Neural cell (in vitro differentiated cells): ENCODE measurements at regions not wholly inside any gene's neighbourhood (a gene's known extent, or its start where the extent isn't known, plus 50 kb on each side); places are given as distances from the start of the nearest gene placed in this dataset.

ENCODE experiments used
- H2AFZ ChIP-seq: fragments of 200-600, 300-800 bp; sonication (generic), shearing (Covaris generic); 2 replicates; pipeline ENCODE4 v1.6.0; 2014; ENCODE audit warnings: low read depth, mild to moderate bottlenecking, antibody characterized with exemption, low read length, moderate library complexity
- H3F3A ChIP-seq: fragments of 200-600 bp; shearing (Covaris generic); 2 replicates; pipeline ENCODE4 v1.6.1; 2016; ENCODE audit warnings: mild to moderate bottlenecking, moderate library complexity, mixed read lengths, antibody characterized with exemption, low read length; ENCODE audit not compliant: insufficient read depth, poor library complexity, severe bottlenecking
- H3K27ac ChIP-seq: fragments of 200-600, 300-800 bp; sonication (generic), shearing (Covaris generic); 2 replicates; pipeline ENCODE4 v1.5.1; 2014; ENCODE audit warnings: mild to moderate bottlenecking, low read length, moderate library complexity
- H3K27me3 ChIP-seq: fragments of 300-800, 200-600 bp; sonication (generic), shearing (Covaris generic); 2 replicates; pipeline ENCODE4 v1.6.0; 2014; ENCODE audit warnings: mild to moderate bottlenecking, low read depth, low read length, moderate library complexity; ENCODE audit not compliant: insufficient read depth
- H3K36me3 ChIP-seq: fragments of 300-800, 200-600 bp; sonication (generic), shearing (Covaris generic); 2 replicates; pipeline ENCODE4 v1.5.1; 2014; ENCODE audit warnings: mild to moderate bottlenecking, antibody characterized with exemption, low read length, moderate library complexity; ENCODE audit not compliant: insufficient read depth
- H3K4me2 ChIP-seq: fragments of 300-800, 200-600 bp; sonication (generic), shearing (Covaris generic); 2 replicates; pipeline ENCODE4 v1.6.0; 2014; ENCODE audit warnings: mild to moderate bottlenecking, low read length
- H3K4me3 ChIP-seq: fragments of 300-800, 200-600 bp; sonication (generic), shearing (Covaris generic); 2 replicates; pipeline ENCODE4 v1.5.1; 2014; ENCODE audit warnings: mild to moderate bottlenecking, low read length, moderate library complexity
- H3K79me2 ChIP-seq: fragments of 200-600 bp; shearing (Covaris generic); replicated peaks from 2 replicates; pipeline ENCODE4 v1.6.0; 2014; ENCODE audit warnings: mild to moderate bottlenecking, low read length, moderate library complexity; ENCODE audit not compliant: insufficient read depth
- H3K9ac ChIP-seq: fragments of 300-800, 200-600 bp; sonication (generic), shearing (Covaris generic); 2 replicates; pipeline ENCODE4 v1.6.1; 2016; ENCODE audit warnings: mild to moderate bottlenecking, low read length, mixed read lengths
- H3K9me2 ChIP-seq: fragments of 200-600 bp; shearing (Covaris generic); 2 replicates; pipeline ENCODE4 v1.6.1; 2016; ENCODE audit warnings: mild to moderate bottlenecking, low read length, mixed read lengths; ENCODE audit not compliant: insufficient read depth
- H3K9me3 ChIP-seq: fragments of 200-600, 300-800 bp; sonication (generic), shearing (Covaris generic); 2 replicates; pipeline ENCODE4 v1.6.1; 2016; ENCODE audit warnings: mild to moderate bottlenecking, mixed run types, low read length, moderate library complexity, mixed read lengths
- H4K20me1 ChIP-seq: fragments of 200-600 bp; shearing (Covaris generic); 2 replicates; pipeline ENCODE4 v1.6.1; 2016; ENCODE audit warnings: mild to moderate bottlenecking, mixed run types; ENCODE audit not compliant: insufficient read depth
- CTCF ChIP-seq: fragments of 450-650 bp; IDR thresholded peaks from 2 replicates; pipeline ENCODE4 v1.5.1; 2014; ENCODE audit warnings: antibody characterized with exemption, mild to moderate bottlenecking, moderate library complexity; ENCODE audit not compliant: poor library complexity, severe bottlenecking
- EP300 ChIP-seq: fragments of 450-650 bp; conservative IDR thresholded peaks from 2 replicates; pipeline ENCODE4 v1.6.1; 2014; ENCODE audit warnings: antibody characterized with exemption, mild to moderate bottlenecking, moderate library complexity; ENCODE audit not compliant: poor library complexity, severe bottlenecking
- EZH2 ChIP-seq: fragments of 200-600, 300-800 bp; shearing (Covaris generic), sonication (generic); IDR thresholded peaks from 2 replicates; pipeline ENCODE4 v1.6.1; 2014; ENCODE audit warnings: antibody characterized with exemption, low read length, borderline replicate concordance, mild to moderate bottlenecking; ENCODE audit not compliant: insufficient read depth, poor library complexity, severe bottlenecking
- MXI1 ChIP-seq: fragments of 450-650 bp; conservative IDR thresholded peaks from 2 replicates; pipeline ENCODE4 v1.6.1; 2014; ENCODE audit warnings: antibody characterized with exemption, mild to moderate bottlenecking; ENCODE audit not compliant: poor library complexity, severe bottlenecking
- POLR2AphosphoS5 ChIP-seq: IDR thresholded peaks from 2 replicates; pipeline ENCODE4 v1.6.1; 2012
- RAD21 ChIP-seq: fragments of 450-650 bp; conservative IDR thresholded peaks from 2 replicates; pipeline ENCODE4 v1.6.1; 2014; ENCODE audit warnings: antibody characterized with exemption, mild to moderate bottlenecking, moderate library complexity
- REST ChIP-seq: IDR thresholded peaks from 2 replicates; pipeline ENCODE4 v1.6.1; 2012; ENCODE audit warnings: borderline replicate concordance
- SMC3 ChIP-seq: fragments of 450-650 bp; conservative IDR thresholded peaks from 2 replicates; pipeline ENCODE4 v1.6.1; 2014; ENCODE audit warnings: antibody characterized with exemption, mild to moderate bottlenecking, moderate library complexity; ENCODE audit not compliant: poor library complexity
- TAF1 ChIP-seq: IDR thresholded peaks from 2 replicates; pipeline ENCODE4 v1.6.1; 2012; ENCODE audit warnings: low read depth

GRCh38 chr1:102120910-102121309 lies 124.2 kb upstream of the OLFM3 start:
- Histone ChIP-seq H3K4me2 (no peak overlapping the region), H3K4me3 (no peak overlapping the region), H3K9ac (no peak overlapping the region), H3K36me3 (no peaks in the 10 kb centered on the region), H2AFZ (no peak overlapping the region), H3K27me3 (no peaks in the 10 kb centered on the region), H4K20me1 (no peaks in the 10 kb centered on the region), H3F3A (no peaks in the 10 kb centered on the region), H3K79me2 (no peaks in the 10 kb centered on the region), H3K9me2 (no peaks in the 10 kb centered on the region), H3K9me3 (no peaks in the 10 kb centered on the region), H3K27ac (no peak overlapping the region)
- TF ChIP-seq CTCF (no peak), REST (no peak), MXI1 (no peak), TAF1 (no peak), SMC3 (no peak), EZH2 (no peak), EP300 (no peak), POLR2AphosphoS5 (no peak), RAD21 (no peak)

DNA sequence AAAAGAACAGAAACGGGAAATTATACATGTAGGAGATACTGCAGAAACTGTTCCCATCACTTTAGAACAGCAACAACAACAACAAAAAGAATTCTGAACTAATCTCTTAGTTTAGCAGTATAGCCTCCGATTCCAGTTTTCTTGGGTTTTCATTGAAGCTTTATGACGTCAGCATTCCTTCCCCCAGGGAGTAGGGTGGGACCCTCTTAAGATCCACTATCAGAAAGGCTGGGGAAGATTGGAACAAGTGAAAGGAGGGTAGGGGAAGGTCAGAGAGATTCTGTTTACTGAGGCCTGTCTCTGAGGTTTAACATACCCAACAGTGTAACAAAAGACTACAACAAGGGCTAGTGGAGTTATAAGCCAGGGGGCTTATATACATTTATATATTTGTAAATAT lies 121.4 kb upstream of the OLFM3 start:
- H4K20me1 ChIP-seq = no peaks in the 10 kb centered on the region
- H3K4me3 ChIP-seq = no peak overlapping the region
- no peak overlapping the region for H3K9ac ChIP-seq
- no peak overlapping the region for H2AFZ ChIP-seq
- H3F3A ChIP-seq = no peaks in the 10 kb centered on the region
- no peaks in the 10 kb centered on the region for H3K36me3 ChIP-seq
- no peak overlapping the region for H3K4me2 ChIP-seq
- TF ChIP-seq CTCF (no peak), SMC3 (no peak), EZH2 (no peak)
- H3K9me3 ChIP-seq = no peaks in the 10 kb centered on the region
- no peaks in the 10 kb centered on the region for H3K27me3 ChIP-seq
- H3K9me2 ChIP-seq = no peaks in the 10 kb centered on the region
- H3K27ac ChIP-seq = no peak overlapping the region
- no peaks in the 10 kb centered on the region for H3K79me2 ChIP-seq
